Activated T-helper 1 cell treated with anti-CD3 and anti-CD28 coated beads, Interleukin-2, amount 50 U/mL, for 16 hours (primary cell): ENCODE measurements at regions not wholly inside any gene's neighbourhood (a gene's known extent, or its start where the extent isn't known, plus 50 kb on each side); places are given as distances from the start of the nearest gene placed in this dataset.

Experiments used
- DNase-seq, 2 donors: peaks; one replicate each; pipeline ENCODE4 v3.0.0-alpha.2; 2020; ENCODE audit warnings: low read depth in 1 of 2, low spot score in 1 of 2

- DNase-seq: no peak
Measured at GRCh38 chr11:80118073-80118472, 677.2 kb upstream of the TENM4 start.

- DNase-seq: no peak
Measured at GRCh38 chr11:80116796-80117195, 676.0 kb upstream of the TENM4 start.

- DNase-seq: no peak
Measured at GRCh38 chr11:80109652-80110051, 668.8 kb upstream of the TENM4 start.

GRCh38 chr11:80109031-80109430 is 668.2 kb upstream of the TENM4 start:
- no peak for DNase-seq

- DNase-seq: no peak
Measured at GRCh38 chr11:80107415-80107814, 666.6 kb upstream of the TENM4 start.

GRCh38 chr11:80104191-80104590 is 663.4 kb upstream of the TENM4 start:
- DNase-seq: no peak

- DNase-seq: no peak
Measured at GRCh38 chr11:80103142-80103859, 662.5 kb upstream of the TENM4 start.

GRCh38 chr11:80097146-80097545 is 656.3 kb upstream of the TENM4 start:
- DNase-seq: no peak

- no peak for DNase-seq
Measured at GRCh38 chr11:80096736-80097135, 655.9 kb upstream of the TENM4 start.

- DNase-seq: no peak
Measured at GRCh38 chr11:80086496-80087055, 645.7 kb upstream of the TENM4 start.

- no peak for DNase-seq
Measured at GRCh38 chr11:80085563-80085962, 644.7 kb upstream of the TENM4 start.

GRCh38 chr11:80084608-80085007 is 643.8 kb upstream of the TENM4 start:
- DNase-seq: no peak

- DNase-seq: no peak
Measured at GRCh38 chr11:80083531-80083951, 642.7 kb upstream of the TENM4 start.

- DNase-seq: no peak
Measured at GRCh38 chr11:80082406-80082805, 641.6 kb upstream of the TENM4 start.

GRCh38 chr11:80077113-80077512 is 636.3 kb upstream of the TENM4 start:
- DNase-seq: no peak

- no peak for DNase-seq
Measured at GRCh38 chr11:80074837-80075236, 634.0 kb upstream of the TENM4 start.

GRCh38 chr11:80066291-80066690 is 625.5 kb upstream of the TENM4 start:
- no peak for DNase-seq

GRCh38 chr11:80065086-80065485 is 624.3 kb upstream of the TENM4 start:
- DNase-seq: no peak

GRCh38 chr11:80061056-80061455 is 620.2 kb upstream of the TENM4 start:
- DNase-seq: no peak

GRCh38 chr11:80054582-80055165 is 613.8 kb upstream of the TENM4 start:
- DNase-seq: no peak

GRCh38 chr11:80048513-80048912 is 607.7 kb upstream of the TENM4 start:
- DNase-seq: no peak

- DNase-seq: no peak
Measured at GRCh38 chr11:80041136-80042000, 600.5 kb upstream of the TENM4 start.
